Esophagus muscularis mucosa (tissue), 4 donors: ENCODE measurements at regions not wholly inside any gene's neighbourhood (a gene's known extent, or its start where the extent isn't known, plus 50 kb on each side); places are given as distances from the start of the nearest gene placed in this dataset.

ENCODE experiments used
- CTCF ChIP-seq, 3 experiments: fragments of 200-600 bp in 2 of 3; fragments of 450-650 bp in 1 of 3; sonication (generic) in 2 of 3; IDR thresholded peaks; one replicate each; pipeline ENCODE4 v1.5.1; 2017 to 2019; ENCODE audit warnings: antibody characterized with exemption in 3 of 3, mild to moderate bottlenecking in 2 of 3, moderate library complexity in 1 of 3
- EP300 ChIP-seq: sonication (generic); formaldehyde crosslinking; IDR thresholded peaks from one replicate; pipeline ENCODE4 v1.6.1; 2017; ENCODE audit warnings: antibody characterized with exemption
- POLR2A ChIP-seq: fragments of 450-650 bp; IDR thresholded peaks from one replicate; pipeline ENCODE4 v1.6.1; 2017; ENCODE audit warnings: antibody characterized with exemption, moderate library complexity, mild to moderate bottlenecking, low read depth
- POLR2AphosphoS5 ChIP-seq, 2 donors: sonication (generic); formaldehyde crosslinking; IDR thresholded peaks; one replicate each; pipeline ENCODE4 v1.6.1; 2017; ENCODE audit warnings: antibody characterized with exemption in 2 of 2

GRCh38 chr3:20539666-20540065, 353.7 kb upstream of the SGO1 start:
- TF ChIP-seq POLR2A, result no peak
- no peak for TF ChIP-seq CTCF (IDR thresholded peaks at IDR 0.05)
- TF ChIP-seq EP300, result no peak
- TF ChIP-seq POLR2AphosphoS5 (IDR thresholded peaks at IDR 0.05), result no peak
